Activated T-cell treated with anti-CD3 and anti-CD28 coated beads for 48 hours (primary cell): ENCODE measurements at regions not wholly inside any gene's neighbourhood (a gene's known extent, or its start where the extent isn't known, plus 50 kb on each side); places are given as distances from the start of the nearest gene placed in this dataset.
"Not testable (repeated sequence)": the region's sequence is repeated elsewhere in the genome, so short reads cannot be mapped to it uniquely, and the experiment has no call there.

ENCODE experiments used
- DNase-seq: peaks from one replicate; pipeline ENCODE4 v3.0.0-alpha.2; 2020; ENCODE audit warnings: low read depth

- no peak for DNase-seq
These were observed 183.0 kb upstream of the THBS1 start for GRCh38 chr15:39397883-39398282.

GRCh38 chr15:39399600-39399999, 181.3 kb upstream of the THBS1 start:
- DNase-seq = no peak

- DNase-seq = no peak
These were observed 180.9 kb upstream of the THBS1 start for GRCh38 chr15:39400002-39400401.

DNA sequence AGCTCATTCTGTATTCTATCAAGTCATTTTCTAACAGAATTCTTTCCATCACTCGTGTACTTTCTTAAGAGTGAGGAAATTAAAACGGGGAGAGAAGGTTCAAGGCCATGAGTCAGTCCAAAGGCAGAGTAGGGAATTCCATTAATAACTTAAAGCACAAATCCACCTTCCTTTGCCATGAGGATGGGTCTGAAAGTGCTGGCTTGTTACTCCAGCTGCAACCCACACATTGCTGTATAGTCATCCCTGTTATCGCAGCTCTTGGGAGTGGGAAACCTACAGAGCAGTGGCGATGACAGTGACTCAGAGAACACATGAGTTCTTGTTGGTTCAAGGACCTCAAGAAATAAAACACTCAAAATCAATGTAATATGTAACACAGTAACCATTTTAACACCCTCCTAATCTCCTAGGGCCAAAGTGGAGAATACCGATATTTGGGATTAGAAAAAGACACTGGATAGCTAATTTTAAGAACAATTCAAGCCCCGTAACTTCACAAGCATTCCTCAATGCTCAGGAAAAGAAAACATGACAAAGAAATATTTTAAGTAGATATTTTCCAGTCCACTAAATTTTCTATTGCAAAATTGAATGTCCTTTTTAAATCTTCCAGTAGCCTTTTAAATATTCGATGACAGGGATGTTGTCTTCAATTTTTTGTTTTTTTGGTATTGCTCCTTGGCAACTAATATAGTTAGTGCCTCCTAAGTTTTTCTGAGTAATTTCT, 179.9 kb upstream of the THBS1 start:
- no peak for DNase-seq

- DNase-seq = no peak
These were observed 177.2 kb upstream of the THBS1 start for GRCh38 chr15:39403640-39404117.

- DNase-seq = no peak
These were observed 176.1 kb upstream of the THBS1 start for GRCh38 chr15:39404767-39405181.

DNA sequence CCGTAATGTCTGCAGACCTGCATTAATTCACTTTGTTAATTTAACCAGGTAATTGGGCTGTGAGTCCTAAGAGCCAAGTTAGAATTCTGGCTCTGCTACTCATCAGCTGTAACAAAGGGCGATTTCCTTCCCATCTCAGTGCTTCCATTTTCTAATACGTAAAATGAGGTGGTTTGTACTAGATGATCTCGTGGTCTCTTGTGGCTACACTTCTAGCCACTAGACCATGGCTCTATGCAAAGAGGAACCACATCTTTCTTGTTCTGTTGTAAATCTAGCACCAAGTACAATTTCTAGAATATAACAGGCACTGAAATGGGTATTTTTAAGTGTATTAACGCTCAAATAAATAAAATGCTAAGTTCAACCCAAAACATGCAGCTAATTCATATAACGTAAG, 174.4 kb upstream of the THBS1 start:
- no peak for DNase-seq

DNA sequence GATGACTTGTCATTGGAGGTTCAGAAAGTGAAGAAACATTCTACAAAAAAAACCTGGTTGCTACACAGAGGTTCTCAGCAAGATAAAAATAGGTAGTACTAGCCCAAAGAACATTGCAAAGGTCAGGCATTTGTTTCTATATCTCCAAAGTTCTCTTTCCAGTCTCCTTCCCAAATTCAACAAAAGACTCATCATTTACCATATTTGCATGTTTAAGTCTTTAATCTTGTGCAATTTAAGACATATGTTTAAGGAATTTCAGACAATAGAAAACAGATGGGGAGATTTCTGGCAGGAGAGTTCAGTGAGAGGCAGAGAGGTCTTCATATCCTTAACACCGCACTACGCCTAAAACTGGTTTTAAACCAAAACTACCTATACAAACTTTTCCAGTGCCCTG, 173.8 kb upstream of the THBS1 start:
- DNase-seq = no peak

DNA sequence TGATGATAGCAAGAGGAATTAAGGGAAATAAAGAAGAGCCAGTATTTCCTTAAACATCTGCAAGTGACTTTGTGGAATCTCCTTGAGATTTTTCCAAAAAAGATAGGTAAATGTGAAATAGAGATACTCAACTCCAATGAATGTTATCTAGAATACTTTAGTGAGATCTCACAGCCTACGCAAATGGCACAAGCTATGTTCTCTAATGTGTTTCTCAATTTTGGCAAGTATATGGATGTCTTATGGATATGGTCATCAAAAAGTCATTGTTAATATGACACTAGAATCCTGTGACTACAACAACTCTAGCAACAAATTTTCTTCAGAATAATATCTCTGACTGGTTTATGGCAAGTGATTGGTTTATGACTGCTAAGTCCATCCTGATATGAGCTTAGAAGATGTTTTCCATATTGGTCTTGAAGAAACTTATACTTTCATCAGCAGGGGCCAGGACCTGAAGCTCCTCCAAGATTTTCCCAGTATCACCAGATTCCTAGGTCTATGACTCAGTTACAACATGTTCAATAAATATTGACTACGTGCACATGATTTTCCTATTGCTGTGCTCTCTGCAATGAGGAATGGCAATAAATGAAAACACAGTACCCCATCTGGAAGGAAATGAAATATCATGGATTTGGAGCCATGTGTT, 170.9 kb upstream of the THBS1 start:
- no peak for DNase-seq

DNA sequence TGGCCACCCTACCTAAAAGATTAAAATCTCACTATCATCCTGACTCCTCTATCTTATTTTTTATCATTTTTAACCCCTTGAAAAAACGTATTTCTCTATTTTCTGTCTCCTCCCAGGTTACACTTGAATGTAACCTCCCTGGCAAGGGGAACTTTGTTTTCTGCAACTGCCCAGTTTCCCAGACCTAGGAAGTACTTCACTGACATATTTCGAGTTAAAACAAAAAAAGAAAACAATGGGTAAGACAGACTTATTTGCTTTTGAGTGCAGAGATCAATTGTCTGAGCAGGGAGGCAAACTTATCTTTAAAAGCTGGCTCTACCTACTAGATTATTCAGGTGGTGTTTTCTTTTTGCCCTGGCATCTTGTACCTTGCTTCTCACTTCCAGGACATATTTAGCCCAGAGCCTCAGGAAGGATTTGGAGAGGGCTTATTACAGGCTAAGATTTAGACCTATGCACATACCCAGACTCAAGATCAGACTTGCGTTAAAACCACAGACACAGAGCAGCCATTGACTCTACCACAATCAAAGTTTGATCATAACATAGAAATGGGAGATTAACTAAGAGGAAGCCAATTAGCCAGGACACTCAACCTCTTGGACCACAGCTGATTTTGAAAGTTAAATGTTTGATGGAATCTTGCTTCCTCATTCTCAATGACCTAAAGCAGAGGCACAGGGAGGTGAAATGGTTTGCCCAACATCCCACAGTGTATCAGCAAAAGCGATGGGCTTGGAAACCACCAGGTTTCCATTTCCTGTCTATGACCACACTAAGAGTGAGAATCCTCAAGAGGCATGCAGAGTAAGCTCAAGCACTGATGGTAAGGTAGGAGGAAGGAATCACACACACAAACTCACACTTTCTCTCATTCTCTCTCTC, 169.5 kb upstream of the THBS1 start:
- DNase-seq = no peak

DNA sequence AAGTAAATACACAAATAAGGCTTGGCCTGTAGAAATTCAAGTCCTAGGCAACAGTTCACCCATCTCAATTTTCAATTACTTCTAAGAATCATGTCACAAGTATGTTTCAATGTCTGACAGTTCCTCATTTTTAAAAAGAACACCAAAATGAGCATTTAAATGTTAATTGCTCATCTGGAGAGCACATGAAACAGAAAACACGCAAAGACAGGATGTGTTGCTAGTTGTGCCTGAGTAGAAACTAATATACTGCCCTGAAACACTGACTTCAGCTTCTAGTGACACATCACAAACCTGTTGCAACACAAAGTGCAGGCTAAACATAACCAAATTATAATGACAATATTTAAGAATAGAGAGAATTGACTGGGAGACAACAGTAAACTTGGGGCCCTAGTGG, 167.3 kb upstream of the THBS1 start:
- DNase-seq = no peak

- DNase-seq = no peak
These were observed 166.7 kb upstream of the THBS1 start for GRCh38 chr15:39414201-39414600.

DNA sequence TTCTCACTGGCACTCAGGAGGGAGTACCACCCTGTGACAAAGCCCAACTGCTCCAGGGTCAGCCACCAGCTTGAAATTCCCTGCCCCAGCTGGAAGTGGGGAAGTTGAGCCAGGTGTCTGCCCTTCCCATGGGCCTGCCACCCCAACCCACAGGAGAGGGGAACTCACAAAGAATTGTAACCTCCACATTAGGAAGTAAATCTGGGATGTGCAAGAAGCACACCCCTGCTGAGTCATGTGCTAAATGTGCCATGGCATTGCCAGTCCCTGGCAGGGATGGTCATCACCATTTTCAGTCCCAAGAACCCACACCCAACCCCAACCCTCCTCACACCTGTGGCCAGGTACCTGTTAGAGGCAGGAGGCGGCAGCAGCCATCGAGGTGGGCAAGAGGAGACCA, 165.2 kb upstream of the THBS1 start:
- DNase-seq = no peak

DNA sequence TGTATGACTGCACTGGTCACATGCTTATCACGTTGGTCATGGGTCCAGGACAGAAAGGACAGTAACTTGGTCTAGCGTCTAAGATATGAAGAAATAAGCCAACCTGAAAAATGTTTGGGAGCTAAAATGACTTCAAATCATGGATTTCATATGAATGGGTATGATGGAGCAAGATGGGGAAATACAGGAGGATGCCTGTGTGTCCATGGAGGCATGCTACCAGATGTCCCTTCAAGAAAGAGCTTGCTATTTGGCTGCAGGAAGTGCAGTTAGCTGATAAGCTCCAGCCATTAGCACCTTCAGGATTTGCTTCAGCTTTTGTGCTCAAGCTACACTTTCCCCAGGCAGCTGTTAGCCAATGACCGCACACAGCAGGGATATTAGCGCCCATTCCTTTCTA, 164.6 kb upstream of the THBS1 start:
- DNase-seq = no peak

DNA sequence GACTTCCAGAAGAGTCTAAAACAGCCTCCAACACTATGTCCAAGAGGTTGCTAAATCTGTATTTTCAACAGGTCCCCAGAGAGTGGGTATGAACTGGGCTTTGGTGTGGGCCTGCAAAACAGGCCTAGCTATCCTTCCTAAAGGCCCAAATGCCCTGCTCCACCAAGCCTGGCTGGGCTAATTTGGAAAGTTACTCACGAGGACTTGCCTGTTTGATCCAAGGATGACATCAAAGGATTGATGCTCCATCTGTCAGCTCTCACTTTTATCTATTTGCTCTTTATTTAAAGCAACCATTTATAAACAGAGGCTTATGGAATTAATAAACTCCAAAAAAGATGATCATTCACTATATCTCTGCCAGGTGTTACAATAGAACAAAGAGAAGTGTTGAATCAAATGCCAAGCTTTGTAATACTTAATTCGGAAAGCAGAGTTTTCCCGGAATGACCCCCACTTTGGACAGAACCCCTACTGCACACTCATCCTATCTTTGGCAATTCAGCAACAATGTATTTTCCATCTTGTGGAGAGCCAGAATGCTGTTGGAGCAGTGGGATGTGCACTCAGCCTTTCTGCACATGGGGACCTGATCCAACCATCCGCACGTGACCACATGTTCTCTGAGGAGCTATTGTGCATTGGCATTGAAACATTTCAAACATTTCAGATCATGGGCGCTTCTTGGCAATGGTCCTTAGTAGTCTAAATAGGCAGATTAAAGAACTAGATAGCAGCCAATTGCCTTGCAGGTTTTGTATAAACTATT, 163.3 kb upstream of the THBS1 start:
- DNase-seq = no peak

- DNase-seq = no peak
These were observed 161.2 kb upstream of the THBS1 start for GRCh38 chr15:39419651-39420050.

DNA sequence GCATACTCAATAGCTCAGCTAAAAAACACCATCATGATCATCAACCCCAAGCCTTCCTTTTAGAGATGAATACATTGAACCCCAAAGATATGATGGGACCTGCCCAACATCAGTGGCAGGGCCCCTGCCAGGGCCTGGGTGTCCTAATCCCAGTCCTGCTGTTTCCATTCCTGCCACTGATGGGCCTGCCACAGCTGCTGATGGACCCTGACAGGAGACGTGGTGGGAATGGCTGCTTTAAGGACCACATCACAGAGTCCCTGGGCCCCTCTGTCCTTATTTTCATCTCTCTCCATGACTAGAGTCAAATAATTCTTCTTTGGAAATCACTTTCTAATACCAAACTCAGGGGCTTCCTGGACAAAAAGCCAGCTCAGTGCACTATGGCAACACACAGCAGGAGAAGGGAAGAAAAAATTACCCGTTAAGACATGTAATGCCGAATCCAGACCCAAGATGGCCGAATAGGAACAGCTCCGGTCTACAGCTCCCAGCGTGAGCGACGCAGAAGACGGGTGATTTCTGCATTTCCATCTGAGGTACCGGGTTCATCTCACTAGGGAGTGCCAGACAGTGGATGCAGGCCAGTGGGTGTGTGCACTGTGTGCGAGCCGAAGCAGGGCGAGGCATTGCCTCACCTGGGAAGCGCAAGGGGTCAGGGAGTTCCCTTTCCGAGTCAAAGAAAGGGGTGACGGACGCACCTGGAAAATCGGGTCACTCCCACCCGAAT, 160.6 kb upstream of the THBS1 start:
- DNase-seq = not testable (repeated sequence)

- DNase-seq = not testable (repeated sequence)
These were observed 160.1 kb upstream of the THBS1 start for GRCh38 chr15:39420853-39421192.

GRCh38 chr15:39426552-39427532, 154.0 kb upstream of the THBS1 start:
- peak; percentile 71 for DNase-seq

DNA sequence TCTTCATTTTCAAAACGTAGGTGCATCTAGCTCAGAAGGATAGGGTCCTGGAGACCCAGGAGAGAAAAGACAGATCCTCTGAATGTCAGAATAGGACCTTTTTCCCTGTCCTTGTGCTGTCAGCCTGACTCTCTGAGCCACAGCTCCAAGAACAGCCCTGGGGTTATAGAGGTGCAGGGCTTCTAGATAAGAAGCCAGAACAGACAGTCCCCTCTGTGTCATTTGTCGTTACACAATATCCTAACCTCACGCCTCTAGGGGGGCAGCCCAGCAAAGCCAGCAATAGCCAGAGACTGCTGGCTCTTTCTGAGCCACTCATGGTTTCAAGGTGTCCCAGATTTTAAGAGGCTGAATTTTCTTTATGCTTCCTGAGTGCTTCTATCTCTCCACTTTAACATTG, 153.2 kb upstream of the THBS1 start:
- no peak for DNase-seq
